GM12875 (cell line): ENCODE measurements at regions not wholly inside any gene's neighbourhood (a gene's known extent, or its start where the extent isn't known, plus 50 kb on each side); places are given as distances from the start of the nearest gene placed in this dataset.
"Not testable (repeated sequence)": the region's sequence is repeated elsewhere in the genome, so short reads cannot be mapped to it uniquely, and the experiment has no call there.

ENCODE experiments used
- H3K4me3 ChIP-seq: one replicate; pipeline ENCODE4 v1.5.1; 2011; ENCODE audit warnings: low read depth, low read length, control low read depth
- CTCF ChIP-seq: IDR thresholded peaks from 2 replicates; pipeline ENCODE4 v1.5.1; 2011; ENCODE audit warnings: low read depth, mild to moderate bottlenecking, control low read depth, inconsistent platforms, low read length, moderate library complexity, borderline replicate concordance; ENCODE audit not compliant: insufficient read depth

DNA sequence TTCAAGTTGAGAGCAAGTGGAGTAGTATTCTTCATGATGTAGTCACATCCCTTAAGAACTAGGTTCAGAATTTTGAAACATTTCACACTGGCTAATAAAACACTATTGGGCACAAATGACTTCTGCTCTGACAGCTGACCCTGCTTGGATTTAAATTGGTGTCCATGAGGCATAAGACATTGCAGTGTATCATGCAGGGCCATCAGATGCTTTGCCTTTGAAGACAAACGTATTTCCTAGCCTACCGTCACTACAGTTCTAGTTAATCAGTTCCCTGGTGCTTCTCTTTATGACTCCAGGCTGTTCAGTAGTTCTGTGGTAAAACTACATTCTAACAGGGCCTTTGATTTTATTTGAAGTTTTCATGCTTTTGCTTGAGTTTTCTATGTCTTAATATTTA, 168.5 kb upstream of the ZNF804B start:
- H3K4me3 ChIP-seq: no peak overlapping the region
- no peak for TF ChIP-seq CTCF

GRCh38 chr7:88589927-88590326, 169.6 kb upstream of the ZNF804B start:
- TF ChIP-seq CTCF: no peak
- H3K4me3 ChIP-seq: no peak overlapping the region

DNA sequence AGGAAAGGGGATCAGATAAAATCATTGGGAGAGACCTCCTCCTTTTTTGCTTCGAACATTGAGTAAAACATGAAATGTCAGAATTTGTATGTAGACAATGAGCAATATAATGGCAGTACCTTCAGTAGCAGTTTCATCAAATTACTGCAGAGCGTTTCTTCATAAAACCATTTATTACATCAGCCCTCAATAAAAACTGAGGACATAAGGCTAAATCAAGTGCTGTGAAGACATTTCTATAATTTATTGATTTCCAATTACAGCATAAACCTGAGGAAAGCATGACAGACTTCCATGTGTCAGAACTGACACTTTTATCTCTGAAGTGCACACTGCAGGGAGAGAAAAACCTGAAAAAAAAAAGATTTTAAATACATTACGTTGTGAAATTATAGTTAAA, 172.6 kb upstream of the ZNF804B start:
- no peak for TF ChIP-seq CTCF
- H3K4me3 ChIP-seq: no peak overlapping the region

GRCh38 chr7:88586219-88586618, 173.3 kb upstream of the ZNF804B start:
- no peak overlapping the region for H3K4me3 ChIP-seq
- TF ChIP-seq CTCF: no peak

- H3K4me3 ChIP-seq: no peak overlapping the region
- TF ChIP-seq CTCF: no peak
Observed at GRCh38 chr7:88576720-88577119, 182.8 kb upstream of the ZNF804B start.

- H3K4me3 ChIP-seq: no peak overlapping the region
- no peak for TF ChIP-seq CTCF
Observed at GRCh38 chr7:88566162-88566729, 193.3 kb upstream of the ZNF804B start.

GRCh38 chr7:88565401-88565800, 194.1 kb upstream of the ZNF804B start:
- no peak for TF ChIP-seq CTCF
- no peak overlapping the region for H3K4me3 ChIP-seq

- H3K4me3 ChIP-seq: not testable (repeated sequence)
Observed at GRCh38 chr7:88556441-88556840, 203.1 kb upstream of the ZNF804B start.

DNA sequence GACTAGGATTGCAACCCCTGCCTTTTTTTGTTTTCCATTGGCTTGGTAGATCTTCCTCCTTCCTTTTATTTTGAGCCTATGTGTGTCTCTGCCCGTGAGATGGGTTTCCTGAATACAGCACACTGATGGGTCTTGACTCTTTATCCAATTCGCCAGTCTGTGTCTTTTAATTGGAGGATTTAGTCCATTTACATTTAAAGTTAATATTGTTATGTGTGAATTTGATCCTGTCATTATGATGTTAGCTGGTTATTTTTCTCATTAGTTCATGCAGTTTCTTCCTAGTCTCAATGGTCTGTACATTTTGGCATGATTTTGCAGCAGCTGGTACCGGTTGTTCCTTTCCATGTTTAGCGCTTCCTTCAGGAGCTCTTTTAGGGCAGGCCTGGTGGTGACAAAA, 204.7 kb upstream of the ZNF804B start:
- H3K4me3 ChIP-seq: not testable (repeated sequence)
